GM19043 (cell line): ENCODE measurements at regions not wholly inside any gene's neighbourhood (a gene's known extent, or its start where the extent isn't known, plus 50 kb on each side); places are given as distances from the start of the nearest gene placed in this dataset.

Experiments used
- ATAC-seq: cut with Tn5 transposase; IDR thresholded peaks from one replicate; pipeline ENCODE4 v1.9.1; 2021; ENCODE audit warnings: low read depth; ENCODE audit not compliant: unreplicated experiment

GRCh38 chr6:96460052-96460700 is 61.4 kb upstream of the UFL1 start:
- ATAC-seq = no peak

DNA sequence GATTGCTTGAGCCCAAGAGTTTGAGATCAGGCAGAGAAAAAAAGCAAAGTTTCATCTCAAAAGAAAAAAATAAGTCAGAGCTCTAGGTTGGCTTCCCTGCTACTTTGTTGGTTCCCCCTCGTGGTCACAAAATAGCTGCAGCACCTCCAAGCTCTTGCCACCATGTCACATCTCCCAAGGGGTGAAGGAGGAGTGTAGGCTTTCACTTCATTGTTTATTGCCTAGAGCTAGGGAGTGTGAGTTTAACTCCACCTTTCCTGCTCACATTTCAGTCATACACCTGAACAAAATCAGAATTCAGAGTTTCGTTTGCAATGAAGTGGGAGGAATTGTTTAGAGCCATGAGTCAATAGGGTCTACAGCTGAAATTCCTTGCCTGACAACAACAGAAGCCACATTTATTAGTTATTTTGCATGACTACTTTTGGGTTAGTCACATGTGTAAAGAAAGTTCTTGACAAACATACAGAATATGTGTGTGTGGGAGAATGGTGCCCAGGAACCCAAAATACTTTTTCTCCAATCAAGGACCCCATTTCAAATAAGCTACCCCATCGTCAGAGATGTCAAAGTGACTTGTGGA is 56.2 kb upstream of the UFL1 start:
- no peak for ATAC-seq

GRCh38 chr6:96466147-96466863 is 55.3 kb upstream of the UFL1 start:
- ATAC-seq = peak; percentile 53

- no peak for ATAC-seq
Observed at GRCh38 chr6:96467814-96468213, 53.8 kb upstream of the UFL1 start.

- no peak for ATAC-seq
Observed at GRCh38 chr6:96468281-96468680, 53.3 kb upstream of the UFL1 start.

GRCh38 chr6:96468681-96469224 is 52.9 kb upstream of the UFL1 start:
- no peak for ATAC-seq

DNA sequence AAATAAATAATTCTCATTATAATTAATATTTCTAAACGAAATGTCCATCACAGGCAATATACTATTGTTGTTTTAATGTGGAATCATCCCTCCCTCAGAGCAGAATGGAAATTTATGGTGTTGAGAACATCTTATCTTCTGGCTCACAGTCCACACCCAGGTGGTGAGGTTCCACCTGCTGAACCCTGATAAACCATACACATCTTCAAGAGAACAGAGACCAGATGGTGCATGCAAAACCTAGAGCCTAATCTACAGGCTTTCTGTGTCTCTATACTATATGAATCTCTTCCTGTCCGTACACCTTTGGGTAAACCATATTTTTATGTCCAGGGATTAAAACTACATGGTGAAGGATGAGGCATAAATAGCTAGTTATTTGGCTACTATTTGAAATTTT is 52.3 kb upstream of the UFL1 start:
- ATAC-seq = no peak

DNA sequence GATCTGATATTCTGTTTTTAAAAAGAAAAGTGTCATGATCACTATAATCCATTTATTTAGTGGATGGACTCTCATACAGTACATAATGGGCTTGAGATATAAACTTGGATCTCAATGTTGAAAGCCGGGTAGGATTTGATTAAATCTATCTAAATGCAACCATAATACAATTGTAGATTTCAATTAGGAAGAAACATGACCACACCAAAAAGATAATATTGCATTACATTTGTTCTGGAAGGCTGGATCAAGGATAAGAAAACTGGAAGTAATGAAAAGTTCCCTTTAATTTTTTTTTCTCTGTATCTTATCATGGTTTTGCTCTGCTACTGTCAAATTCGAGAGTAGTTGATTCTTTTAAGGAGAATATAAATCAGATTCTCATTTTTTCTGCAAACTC is 51.3 kb upstream of the UFL1 start:
- no peak for ATAC-seq
